LNCAP (cell line): ENCODE measurements at regions not wholly inside any gene's neighbourhood (a gene's known extent, or its start where the extent isn't known, plus 50 kb on each side); places are given as distances from the start of the nearest gene placed in this dataset.

Experiments
- CTCF ChIP-seq: fragments of 450-650 bp; IDR thresholded peaks from 2 replicates; pipeline ENCODE4 v1.5.1; 2017; ENCODE audit warnings: mild to moderate bottlenecking

GRCh38 chrX:116872931-116873330 is 410.2 kb upstream of the CT83 start:
- TF ChIP-seq CTCF, result no peak

GRCh38 chrX:116863029-116863428 is 400.3 kb upstream of the CT83 start:
- TF ChIP-seq CTCF, result no peak

GRCh38 chrX:116862340-116862739 is 399.6 kb upstream of the CT83 start:
- TF ChIP-seq CTCF, result no peak

- no peak for TF ChIP-seq CTCF
Observed at GRCh38 chrX:116841290-116841689, 378.5 kb upstream of the CT83 start.

GRCh38 chrX:116827063-116827462 is 364.3 kb upstream of the CT83 start:
- no peak for TF ChIP-seq CTCF

- TF ChIP-seq CTCF, result no peak
Observed at GRCh38 chrX:116824785-116825184, 362.0 kb upstream of the CT83 start.

- TF ChIP-seq CTCF, result no peak
Observed at GRCh38 chrX:116823677-116824076, 360.9 kb upstream of the CT83 start.

GRCh38 chrX:116806288-116806802 is 343.6 kb upstream of the CT83 start:
- no peak for TF ChIP-seq CTCF
